ENCODE measurements at regions not wholly inside any gene's neighbourhood (a gene's known extent, or its start where the extent isn't known, plus 50 kb on each side); places are given as distances from the start of the nearest gene placed in this dataset.

DNA sequence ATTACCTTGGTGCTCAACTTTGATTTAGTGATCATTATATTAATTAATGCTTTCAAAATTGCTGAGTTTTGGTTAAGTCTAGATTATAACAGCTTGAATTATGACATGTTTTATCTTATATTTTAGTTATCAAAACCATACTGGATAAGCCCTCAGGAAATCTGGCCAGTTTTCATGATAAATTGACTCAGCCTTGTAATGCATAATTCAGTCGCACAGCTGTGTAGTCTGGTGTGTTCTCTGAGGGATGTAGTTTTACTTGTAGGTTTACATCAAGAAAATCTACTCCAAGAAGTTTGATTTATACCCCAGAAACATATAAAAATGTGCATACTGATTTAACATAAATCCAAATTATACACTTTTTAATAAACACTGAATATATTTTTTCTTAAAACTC is 477.5 kb downstream of the SPRY1 start:
- no peak for TF ChIP-seq POLR2A (IDR thresholded peaks at IDR 0.05; ENCODE audit: low read length)
- no peak for TF ChIP-seq GATA1 (IDR thresholded peaks at IDR 0.05; ENCODE audit: low read depth, low read length)

All from erythroblast (primary cell).